K562 (cell line): ENCODE measurements at regions not wholly inside any gene's neighbourhood (a gene's known extent, or its start where the extent isn't known, plus 50 kb on each side); places are given as distances from the start of the nearest gene placed in this dataset.

Source experiments
- AFF1 ChIP-seq, 2 experiments: fragments of 450-650 bp; IDR thresholded peaks; 2 replicates each; pipeline ENCODE4 v1.6.1; 2018; ENCODE audit warnings: mild to moderate bottlenecking in 2 of 2, low read depth in 1 of 2; ENCODE audit not compliant: partially characterized antibody in 2 of 2
- HIVEP1 ChIP-seq: fragments of 250-450 bp; sonication (Bioruptor Pico); IDR thresholded peaks from 2 replicates; pipeline ENCODE4 v1.4.0; 2020; ENCODE audit warnings: mild to moderate bottlenecking
- HNRNPK ChIP-seq: fragments of 200-400 bp; formaldehyde crosslinking; IDR thresholded peaks from one replicate; pipeline ENCODE4 v1.6.1; 2018; ENCODE audit warnings: mild to moderate bottlenecking, low read depth, low read length; ENCODE audit not compliant: poor library complexity, severe bottlenecking
- JUNB ChIP-seq: fragments of 450-650 bp; formaldehyde crosslinking; conservative IDR thresholded peaks from 2 replicates; pipeline ENCODE4 v1.4.0; 2020; ENCODE audit warnings: mild to moderate bottlenecking
- NUFIP1 ChIP-seq: fragments of 450-650 bp; IDR thresholded peaks from 2 replicates; pipeline ENCODE4 v1.6.1; 2018; ENCODE audit not compliant: partially characterized antibody
- TAF9B ChIP-seq: fragments of 450-650 bp; IDR thresholded peaks from 2 replicates; pipeline ENCODE4 v1.6.1; 2018; ENCODE audit warnings: mild to moderate bottlenecking; ENCODE audit not compliant: partially characterized antibody
- WHSC1 ChIP-seq: IDR thresholded peaks from one replicate; pipeline ENCODE4 v1.6.1; 2012; ENCODE audit warnings: low read length, control low read depth, inconsistent platforms
- ZNF586 ChIP-seq: fragments of 450-650 bp; formaldehyde crosslinking; conservative IDR thresholded peaks from 2 replicates; pipeline ENCODE4 v1.4.0; 2020; ENCODE audit warnings: mild to moderate bottlenecking, moderate library complexity
- ZNF639 ChIP-seq, 2 experiments: fragments of 200-800 bp in 1 of 2; sonication (Bioruptor generic) in 1 of 2; sonication (generic) in 1 of 2; formaldehyde crosslinking in 1 of 2; IDR thresholded peaks in 1 of 2; conservative IDR thresholded peaks in 1 of 2; 2 replicates each; pipeline versions ENCODE4 v1.5.0 to v1.6.1; 2016 to 2020; ENCODE audit warnings: missing compliant biosample characterization in 1 of 2, missing genetic modification characterization in 1 of 2, missing genetic modification reagents in 1 of 2
- ZNF778 ChIP-seq: fragments of 450-650 bp; formaldehyde crosslinking; IDR thresholded peaks from 2 replicates; pipeline ENCODE4 v1.4.0; 2020; ENCODE audit warnings: mild to moderate bottlenecking, moderate library complexity

- TF ChIP-seq AFF1 (IDR thresholded peaks at IDR 0.05; ENCODE audit: low read depth in 1 of 2, partially characterized antibody in 2 of 2) (no peak), HIVEP1 (no peak), ZNF586 (CRISPR knock-in tag) (no peak), WHSC1 (no peak), ZNF778 (CRISPR knock-in tag) (no peak), ZNF639 (CRISPR knock-in tag; conservative IDR thresholded peaks at IDR 0.05 in 1 of 2, IDR thresholded peaks at IDR 0.05 in 1 of 2) (no peak), HNRNPK (no peak), TAF9B (no peak), NUFIP1 (no peak), JUNB (CRISPR knock-in tag) (no peak)
- TF ChIP-seq, all 486 proteins: peak for 0
Measured at GRCh38 chr4:62209757-62210485, 1009.8 kb downstream of the ADGRL3 start (continued).
